ENCODE measurements at regions not wholly inside any gene's neighbourhood (a gene's known extent, or its start where the extent isn't known, plus 50 kb on each side); places are given as distances from the start of the nearest gene placed in this dataset.
A peak's percentile ranks its signal among the peaks of the same experiment; 100 is the strongest.
"Not testable (repeated sequence)": the region's sequence is repeated elsewhere in the genome, so short reads cannot be mapped to it uniquely, and the experiment has no call there.

DNA sequence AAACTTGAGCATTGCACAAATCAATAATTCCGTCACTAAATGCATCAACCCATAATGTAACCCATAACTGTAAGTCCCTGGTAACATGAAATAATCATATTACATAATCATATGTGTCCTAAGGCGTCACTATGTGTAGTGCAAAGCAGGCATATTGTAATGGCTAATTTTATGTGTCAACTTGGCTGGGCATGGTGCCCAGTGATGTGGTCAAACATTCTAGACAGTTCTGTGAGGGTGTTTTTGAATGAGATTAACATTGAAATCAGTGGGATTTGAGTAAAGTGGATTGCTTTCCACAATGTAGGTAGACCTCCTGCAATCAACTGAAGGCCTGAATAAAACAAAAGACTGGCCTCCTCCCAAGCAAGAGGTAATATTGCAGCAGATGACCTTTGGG, 794.4 kb upstream of the ACO1 start:
- DNase-seq = no peak

- not testable (repeated sequence) for DNase-seq
Measured at GRCh38 chr9:31597086-31597485, 787.4 kb upstream of the ACO1 start.

- peak; percentile 24 for DNase-seq
Measured at GRCh38 chr9:31597977-31598376, 786.5 kb upstream of the ACO1 start.

- no peak for DNase-seq
Measured at GRCh38 chr9:31601666-31602065, 782.8 kb upstream of the ACO1 start.

GRCh38 chr9:31604531-31604930, 779.9 kb upstream of the ACO1 start:
- no peak for DNase-seq

GRCh38 chr9:31605164-31605563, 779.3 kb upstream of the ACO1 start:
- no peak for DNase-seq

- no peak for DNase-seq
Measured at GRCh38 chr9:31606678-31607077, 777.8 kb upstream of the ACO1 start.

DNA sequence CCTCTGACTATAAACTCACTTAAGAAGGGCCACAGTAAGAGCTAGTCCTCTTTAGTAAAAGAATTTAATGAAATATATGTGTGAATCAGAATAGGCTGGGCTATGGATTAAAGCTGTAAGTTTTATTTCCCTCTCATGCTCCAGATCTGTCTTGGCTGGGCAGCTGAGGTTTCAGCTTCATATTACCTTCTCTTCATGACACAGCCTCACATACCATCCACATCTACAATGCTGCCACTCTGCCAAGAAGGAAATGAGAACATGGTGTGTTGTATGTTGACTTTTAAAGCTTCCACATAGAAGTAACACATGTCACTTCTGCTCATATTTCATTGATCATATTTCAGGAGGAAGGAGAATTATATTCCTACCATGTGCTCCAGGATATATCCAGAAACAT, 776.0 kb upstream of the ACO1 start:
- DNase-seq = no peak

GRCh38 chr9:31608881-31609280, 775.6 kb upstream of the ACO1 start:
- no peak for DNase-seq

GRCh38 chr9:31612336-31613030, 772.0 kb upstream of the ACO1 start:
- no peak for DNase-seq

DNA sequence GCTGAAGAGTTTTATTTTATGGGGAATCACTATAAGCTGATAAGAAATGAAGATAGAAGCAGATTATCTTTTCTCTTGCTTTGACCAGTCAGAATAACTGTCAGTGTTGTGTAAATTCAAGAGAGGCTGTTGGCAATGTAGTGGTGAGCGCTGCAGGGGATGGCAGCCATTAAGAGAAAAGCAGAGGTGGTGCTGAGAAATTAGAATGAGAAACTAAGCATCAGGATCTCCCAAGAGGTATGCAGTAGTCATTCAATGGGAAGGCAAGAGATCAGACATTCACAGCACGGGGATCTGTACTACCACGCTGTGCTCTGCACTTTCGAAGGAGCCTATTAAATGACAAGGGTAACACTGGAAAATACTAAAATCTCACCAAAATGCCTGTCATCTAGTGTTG, 768.5 kb upstream of the ACO1 start:
- DNase-seq = no peak

GRCh38 chr9:31623511-31623910, 760.9 kb upstream of the ACO1 start:
- no peak for DNase-seq

DNA sequence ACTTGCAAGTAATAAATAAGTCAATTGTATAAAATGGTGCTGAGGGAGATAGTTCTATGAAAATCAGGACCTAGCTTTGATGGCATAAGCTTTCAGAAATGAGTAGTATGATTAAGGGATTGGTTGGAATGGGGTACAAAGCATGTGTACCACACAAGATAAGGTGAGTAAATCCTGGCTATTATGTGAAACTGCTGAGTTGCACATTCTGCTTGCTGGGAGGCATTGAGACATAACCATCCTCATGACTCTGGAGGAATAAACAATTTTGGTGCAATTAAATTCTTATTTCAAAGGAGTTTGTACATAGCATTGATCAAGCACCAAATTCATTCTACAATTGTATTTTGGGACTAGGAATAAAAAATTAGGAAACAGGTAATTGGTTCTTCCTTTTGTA, 755.2 kb upstream of the ACO1 start:
- no peak for DNase-seq

GRCh38 chr9:31637265-31637664, 747.2 kb upstream of the ACO1 start:
- no peak for DNase-seq

DNA sequence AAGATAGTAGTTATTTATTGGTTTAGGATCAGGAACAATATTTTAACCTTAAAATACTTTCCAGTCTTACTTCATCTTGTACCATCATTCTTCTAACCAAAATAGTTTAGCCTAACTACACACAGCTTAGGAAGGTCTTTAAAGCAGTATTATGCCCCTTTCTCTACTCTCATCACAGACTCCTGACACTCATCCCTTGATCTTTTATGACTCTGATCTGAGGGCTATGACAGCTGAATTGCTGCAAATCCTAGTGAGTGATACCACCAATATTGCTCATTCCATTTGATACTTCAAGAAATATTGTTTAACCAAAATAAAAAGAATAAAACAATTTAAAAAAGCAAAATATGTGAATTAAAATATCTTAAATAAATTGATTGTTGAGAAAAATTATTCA, 746.6 kb upstream of the ACO1 start:
- DNase-seq = no peak

DNA sequence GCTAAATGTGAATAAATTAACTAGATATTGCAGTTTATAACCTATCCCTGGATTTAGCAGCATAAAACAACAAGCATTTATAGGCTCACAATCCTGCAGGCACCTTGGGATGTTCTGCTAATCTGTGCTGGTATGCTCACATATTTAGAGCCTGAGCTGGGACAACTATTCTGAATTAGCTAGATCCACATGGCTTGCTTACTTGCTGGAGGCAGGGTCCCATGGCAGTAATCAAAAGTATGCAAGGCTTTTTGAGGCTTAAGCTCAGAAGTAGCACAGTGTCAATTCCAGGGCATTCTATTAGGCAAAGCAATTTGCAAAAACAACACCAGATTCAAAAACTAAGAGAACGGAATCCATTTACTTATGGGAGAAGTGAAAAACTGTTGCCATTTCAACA, 745.0 kb upstream of the ACO1 start:
- DNase-seq = no peak

- DNase-seq = no peak
Measured at GRCh38 chr9:31669311-31669710, 715.1 kb upstream of the ACO1 start.

GRCh38 chr9:31671011-31671410, 713.4 kb upstream of the ACO1 start:
- no peak for DNase-seq

GRCh38 chr9:31674264-31674663, 710.2 kb upstream of the ACO1 start:
- no peak for DNase-seq

GRCh38 chr9:31677415-31677814, 707.0 kb upstream of the ACO1 start:
- no peak for DNase-seq

- no peak for DNase-seq
Measured at GRCh38 chr9:31677877-31678276, 706.6 kb upstream of the ACO1 start.

DNA sequence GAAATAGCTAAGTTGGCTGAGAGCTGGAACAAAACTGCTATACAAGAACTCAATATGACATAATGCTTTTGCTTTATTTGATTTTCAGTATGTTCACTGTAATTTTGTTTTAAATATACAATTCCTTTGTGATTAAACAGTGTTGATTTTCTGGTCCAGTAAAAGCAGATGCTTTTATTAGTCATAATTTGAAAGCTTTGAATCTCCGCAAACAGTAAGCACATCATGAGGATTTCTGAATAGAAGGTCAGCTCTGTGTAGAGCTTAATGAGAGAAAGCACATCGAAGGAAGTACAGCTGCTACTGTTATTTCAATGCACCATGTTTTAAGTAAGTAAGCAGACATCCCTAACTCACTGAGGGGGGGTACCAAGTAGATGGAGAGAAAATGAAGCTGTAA, 701.3 kb upstream of the ACO1 start:
- no peak for DNase-seq

DNA sequence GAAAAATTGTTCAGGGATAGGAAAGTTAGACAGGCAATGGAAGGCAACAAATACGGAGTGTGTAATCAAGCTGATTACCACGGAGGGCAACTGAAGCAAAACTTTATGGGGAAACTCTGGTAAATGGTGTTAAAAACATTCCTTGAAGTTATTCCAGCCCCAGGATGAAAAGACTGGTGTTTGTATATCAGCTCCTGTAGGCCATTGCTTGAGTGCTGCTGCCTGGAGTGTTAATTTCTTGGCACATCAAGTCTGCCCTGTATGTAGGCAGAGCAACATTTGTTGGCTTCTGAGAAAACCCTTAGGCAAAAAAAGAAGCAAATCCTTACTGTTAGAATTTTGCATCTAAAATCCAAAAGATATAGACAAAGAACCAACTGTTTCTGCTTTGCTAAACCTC, 686.5 kb upstream of the ACO1 start:
- no peak for DNase-seq

- no peak for DNase-seq
Measured at GRCh38 chr9:31699836-31700235, 684.6 kb upstream of the ACO1 start.

GRCh38 chr9:31700252-31701045, 684.0 kb upstream of the ACO1 start:
- DNase-seq = no peak

Measured in CD4-positive, alpha-beta T cell treated with Interleukin-17A for 1 hour (primary cell).